H1 (cell line): ENCODE measurements at regions not wholly inside any gene's neighbourhood (a gene's known extent, or its start where the extent isn't known, plus 50 kb on each side); places are given as distances from the start of the nearest gene placed in this dataset.

Experiments used
- EP300 ChIP-seq, 2 experiments: IDR thresholded peaks; 1 replicate in 1 of 2; 2 replicates in 1 of 2; pipeline ENCODE4 v1.6.1; 2011 to 2012; ENCODE audit warnings: low read depth in 2 of 2, low read length in 2 of 2, mild to moderate bottlenecking in 2 of 2, borderline replicate concordance in 1 of 2, inconsistent platforms in 1 of 2, moderate library complexity in 1 of 2

- TF ChIP-seq EP300 (IDR thresholded peaks at IDR 0.05; ENCODE audit: borderline replicate concordance in 1 of 2, low read depth in 2 of 2, low read length in 2 of 2) = no peak
These were observed 298.8 kb upstream of the CTSO start (continued) for GRCh38 chr4:156252358-156252921.
